Endothelial cell of umbilical vein (primary cell): ENCODE measurements at regions not wholly inside any gene's neighbourhood (a gene's known extent, or its start where the extent isn't known, plus 50 kb on each side); places are given as distances from the start of the nearest gene placed in this dataset.

ENCODE experiments used
- BruUV-seq: library from RNA; stranded (reverse); fragments of 400-500 nt; replicated peaks from 2 replicates; lab custom pipeline; 2021; lab: Mats Ljungman, UMichigan
- CTCF ChIA-PET: fragments of 300-600, 350-600 bp; sonication (Branson Sonifier 250); formaldehyde crosslinking; loops from one replicate; lab custom pipeline; 2021; ENCODE audit warnings: antibody characterized with exemption, inconsistent platforms; lab: Charles Lee
- POLR2A ChIA-PET: fragments of 300-600, 350-600 bp; sonication (Branson Sonifier 250); formaldehyde crosslinking; loops from one replicate; lab custom pipeline; 2021; ENCODE audit warnings: antibody characterized with exemption, inconsistent platforms; lab: Charles Lee
- DNase-seq: peaks from one replicate; pipeline ENCODE4 v3.0.0-alpha.2; 2011; ENCODE audit warnings: low read depth, low spot score
- FAIRE-seq: peaks from 2 replicates; lab custom pipeline; 2011; peaks lifted over from hg19 to GRCh38; lab: Jason Lieb, UNC
- H2AFZ ChIP-seq: 2 replicates; pipeline ENCODE4 v1.6.0; 2012; ENCODE audit warnings: low read depth, low read length, control low read depth, inconsistent platforms
- H3K27ac ChIP-seq: 2 replicates; pipeline ENCODE4 v1.5.1; 2011; ENCODE audit warnings: low read depth, mild to moderate bottlenecking, control low read depth, low read length, moderate library complexity; ENCODE audit not compliant: insufficient read depth
- H3K27me3 ChIP-seq, 2 experiments: 2 replicates each; pipeline versions ENCODE4 v1.6.0 to v1.6.1; 2011; ENCODE audit warnings: low read length in 2 of 2, mixed read lengths in 1 of 2; ENCODE audit not compliant: control insufficient read depth in 2 of 2, insufficient read depth in 2 of 2
- H3K36me3 ChIP-seq, 2 experiments: 2 replicates in 1 of 2; 3 replicates in 1 of 2; pipeline ENCODE4 v1.5.1; 2011; ENCODE audit warnings: low read length in 2 of 2, mild to moderate bottlenecking in 1 of 2, moderate library complexity in 1 of 2; ENCODE audit not compliant: control insufficient read depth in 2 of 2, insufficient read depth in 2 of 2; ENCODE audit errors: extremely low read depth in 1 of 2
- H3K4me1 ChIP-seq: 3 replicates; pipeline ENCODE4 v1.5.1; 2011; ENCODE audit warnings: mild to moderate bottlenecking, low read length; ENCODE audit not compliant: control insufficient read depth, insufficient read depth; ENCODE audit errors: extremely low read depth
- H3K4me2 ChIP-seq: 2 replicates; pipeline ENCODE4 v1.6.1; 2011; ENCODE audit warnings: low read length, control low read depth, mixed read lengths; ENCODE audit not compliant: insufficient read depth
- H3K4me3 ChIP-seq, 3 experiments: fragments of 200-600 bp in 1 of 3; sonication (generic), shearing (Covaris generic) in 1 of 3; replicated peaks in 1 of 3; 2 replicates each; pipeline ENCODE4 v1.5.1; 2011 to 2016; ENCODE audit warnings: control low read depth in 3 of 3, low read length in 3 of 3, mild to moderate bottlenecking in 2 of 3, inconsistent platforms in 1 of 3, low read depth in 1 of 3, moderate library complexity in 1 of 3; ENCODE audit not compliant: insufficient read depth in 1 of 3
- H3K79me2 ChIP-seq: 2 replicates; pipeline ENCODE4 v1.6.0; 2012; ENCODE audit warnings: low read length, inconsistent platforms; ENCODE audit not compliant: control insufficient read depth, insufficient read depth
- H3K9ac ChIP-seq: replicated peaks from 2 replicates; pipeline ENCODE3; 2011; ENCODE audit warnings: low read length, control low read depth; ENCODE audit not compliant: insufficient read depth; ENCODE audit errors: extremely low read depth
- H3K9me1 ChIP-seq: replicated peaks from 3 replicates; pipeline ENCODE4 v1.6.0; 2011; ENCODE audit warnings: mild to moderate bottlenecking, low read length; ENCODE audit not compliant: control insufficient read depth, insufficient read depth; ENCODE audit errors: extremely low read depth
- H3K9me3 ChIP-seq: replicated peaks from 2 replicates; pipeline ENCODE4 v1.5.1; 2012; ENCODE audit warnings: low read length, inconsistent platforms; ENCODE audit not compliant: control insufficient read depth, insufficient read depth
- H4K20me1 ChIP-seq: replicated peaks from 2 replicates; pipeline ENCODE3; 2011; ENCODE audit warnings: mild to moderate bottlenecking, low read length; ENCODE audit not compliant: control insufficient read depth, insufficient read depth; ENCODE audit errors: extremely low read depth
- EZH2 ChIP-seq: IDR thresholded peaks from 2 replicates; pipeline ENCODE4 v1.6.1; 2012; ENCODE audit warnings: borderline replicate concordance, low read depth, mild to moderate bottlenecking, moderate library complexity, low read length, inconsistent platforms; ENCODE audit not compliant: severe bottlenecking
- FOS ChIP-seq: IDR thresholded peaks from 2 replicates; pipeline ENCODE4 v1.6.1; 2011; ENCODE audit warnings: mild to moderate bottlenecking, low read length, moderate library complexity, borderline replicate concordance; ENCODE audit not compliant: insufficient read depth
- GATA2 ChIP-seq: IDR thresholded peaks from 2 replicates; pipeline ENCODE4 v1.7.0; 2011; ENCODE audit warnings: low read depth, mild to moderate bottlenecking, moderate library complexity, mixed read lengths, low read length; ENCODE audit not compliant: insufficient read length, insufficient read depth
- JUN ChIP-seq: IDR thresholded peaks from 2 replicates; pipeline ENCODE4 v1.6.1; 2011; ENCODE audit warnings: borderline replicate concordance, low read depth; ENCODE audit not compliant: insufficient read length, insufficient read depth
- MYC ChIP-seq: IDR thresholded peaks from one replicate; pipeline ENCODE4 v1.6.1; 2011; ENCODE audit warnings: mild to moderate bottlenecking, low read depth, low read length
- POLR2A ChIP-seq: IDR thresholded peaks from 2 replicates; pipeline ENCODE4 v1.6.1; 2012; ENCODE audit warnings: low read depth, mild to moderate bottlenecking, control low read depth, low read length
- POLR2AphosphoS5 ChIP-seq: IDR thresholded peaks from 2 replicates; pipeline ENCODE4 v1.6.1; 2012; ENCODE audit warnings: low read depth, mild to moderate bottlenecking, control low read depth, low read length, moderate library complexity; ENCODE audit not compliant: insufficient read depth
- dilution Hi-C: fragments of 300-500 bp; cut with MboI; formaldehyde crosslinking; loops from one replicate; pipeline ENCODE4 v1.15.0; 2019; ENCODE audit warnings: low sequenced_read_pairs; ENCODE audit not compliant: extremely low pct_ligation_motif_present
- intact Hi-C: fragments of 100-400 bp; cut with micrococcal nuclease; formaldehyde crosslinking; loops from one replicate; pipeline ENCODE4 v1.10.0; 2022
- TF ChIP-seq, protein P1 (sequence below), 2 donors: IDR thresholded peaks; 1 replicate in 1 of 2; 2 replicates in 1 of 2; pipeline ENCODE4 v1.5.1; 2011; ENCODE audit warnings: low read length in 2 of 2, mild to moderate bottlenecking in 2 of 2, moderate library complexity in 2 of 2, control low read depth in 1 of 2, inconsistent platforms in 1 of 2, low read depth in 1 of 2; ENCODE audit not compliant: insufficient read depth in 1 of 2; ENCODE audit errors: extremely low read depth in 1 of 2
- TF ChIP-seq, protein P2 (sequence below): IDR thresholded peaks from 2 replicates; pipeline ENCODE4 v1.6.1; 2011; ENCODE audit not compliant: insufficient read depth, insufficient read length

DNA sequence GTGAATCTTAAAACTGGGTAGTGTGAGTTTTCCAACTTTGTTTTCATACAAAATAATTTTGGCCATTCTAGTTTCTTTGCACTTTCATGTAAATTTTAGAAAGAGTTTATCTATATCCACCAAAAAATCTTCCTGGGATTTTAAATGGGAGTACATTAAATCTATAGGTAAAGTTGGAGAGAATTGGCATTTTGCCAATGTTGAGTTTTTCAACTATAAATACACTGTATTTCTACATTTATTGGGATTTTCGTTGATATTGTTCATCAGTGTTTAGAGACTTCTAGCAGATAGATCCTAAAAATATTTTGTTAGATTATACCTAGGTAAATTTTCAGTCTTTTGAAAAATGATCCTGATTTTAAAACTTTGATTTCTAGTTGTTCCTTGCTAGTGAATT, 83.1 kb upstream of the CCDC54 start:
- Histone ChIP-seq H3K4me3 (no peak overlapping the region), H3K79me2 (no peaks in the 10 kb centered on the region), H3K9me3 (no peaks in the 10 kb centered on the region), H3K36me3 (no peaks in the 10 kb centered on the region), H3K4me1 (no peaks in the 10 kb centered on the region), H4K20me1 (no peaks in the 10 kb centered on the region), H3K9ac (no peak overlapping the region), H3K27ac (no peak overlapping the region), H3K9me1 (no peaks in the 10 kb centered on the region), H2AFZ (no peak overlapping the region), H3K4me2 (no peak overlapping the region), H3K27me3 (peaks cover 0 to 2% of the 10 kb centered on the region in 2 experiments)
- DNase-seq (no peak), FAIRE-seq (no peak)
- ChIA-PET POLR2A (no interaction called here), CTCF (no interaction called here)
- intact Hi-C loops (no loop called here), dilution Hi-C loops (no loop called here)
- no TSS peak for BruUV-seq
- TF ChIP-seq MYC (no peak), GATA2 (no peak), EZH2 (no peak), FOS (no peak), POLR2A (no peak), POLR2AphosphoS5 (no peak), JUN (no peak)
- TF ChIP-seq, protein P1, sequence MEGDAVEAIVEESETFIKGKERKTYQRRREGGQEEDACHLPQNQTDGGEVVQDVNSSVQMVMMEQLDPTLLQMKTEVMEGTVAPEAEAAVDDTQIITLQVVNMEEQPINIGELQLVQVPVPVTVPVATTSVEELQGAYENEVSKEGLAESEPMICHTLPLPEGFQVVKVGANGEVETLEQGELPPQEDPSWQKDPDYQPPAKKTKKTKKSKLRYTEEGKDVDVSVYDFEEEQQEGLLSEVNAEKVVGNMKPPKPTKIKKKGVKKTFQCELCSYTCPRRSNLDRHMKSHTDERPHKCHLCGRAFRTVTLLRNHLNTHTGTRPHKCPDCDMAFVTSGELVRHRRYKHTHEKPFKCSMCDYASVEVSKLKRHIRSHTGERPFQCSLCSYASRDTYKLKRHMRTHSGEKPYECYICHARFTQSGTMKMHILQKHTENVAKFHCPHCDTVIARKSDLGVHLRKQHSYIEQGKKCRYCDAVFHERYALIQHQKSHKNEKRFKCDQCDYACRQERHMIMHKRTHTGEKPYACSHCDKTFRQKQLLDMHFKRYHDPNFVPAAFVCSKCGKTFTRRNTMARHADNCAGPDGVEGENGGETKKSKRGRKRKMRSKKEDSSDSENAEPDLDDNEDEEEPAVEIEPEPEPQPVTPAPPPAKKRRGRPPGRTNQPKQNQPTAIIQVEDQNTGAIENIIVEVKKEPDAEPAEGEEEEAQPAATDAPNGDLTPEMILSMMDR (IDR thresholded peaks at IDR 0.05; ENCODE audit: extremely low read depth in 1 of 2, insufficient read depth in 1 of 2, low read depth in 1 of 2, low read length in 2 of 2) = no peak
- TF ChIP-seq, protein P2, sequence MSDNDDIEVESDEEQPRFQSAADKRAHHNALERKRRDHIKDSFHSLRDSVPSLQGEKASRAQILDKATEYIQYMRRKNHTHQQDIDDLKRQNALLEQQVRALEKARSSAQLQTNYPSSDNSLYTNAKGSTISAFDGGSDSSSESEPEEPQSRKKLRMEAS = no peak
